Large intestine (tissue), 3 donors: ENCODE measurements at regions not wholly inside any gene's neighbourhood (a gene's known extent, or its start where the extent isn't known, plus 50 kb on each side); places are given as distances from the start of the nearest gene placed in this dataset.

ENCODE experiments used
- DNase-seq, 2 donors: peaks; one replicate each; pipeline versions ENCODE4 v3.0.0 to v3.0.0-alpha.2; 2013
- H3K27ac ChIP-seq: one replicate; pipeline ENCODE4 v1.5.1; 2013; ENCODE audit warnings: low read length
- H3K27me3 ChIP-seq: 2 replicates; pipeline ENCODE4 v1.6.1; 2013; ENCODE audit warnings: low read length; ENCODE audit not compliant: control insufficient read depth, insufficient read depth
- H3K36me3 ChIP-seq: 2 replicates; pipeline ENCODE4 v1.6.1; 2013; ENCODE audit warnings: low read length; ENCODE audit not compliant: control insufficient read depth, insufficient read depth
- H3K4me1 ChIP-seq: one replicate; pipeline ENCODE4 v1.6.1; 2013; ENCODE audit warnings: low read length; ENCODE audit not compliant: control insufficient read depth, insufficient read depth
- H3K4me3 ChIP-seq: one replicate; pipeline ENCODE4 v1.5.1; 2013; ENCODE audit warnings: low read length
- H3K9me3 ChIP-seq: one replicate; pipeline ENCODE4 v1.6.1; 2013; ENCODE audit warnings: mild to moderate bottlenecking, low read depth, low read length, moderate library complexity; ENCODE audit not compliant: control insufficient read depth
- WGBS: methylation state at CpG from one replicate; pipeline ENCODE4 v1.1.5; 2013; ENCODE audit warnings: low lambda C conversion rate; ENCODE audit not compliant: insufficient coverage; 5-methylcytosine and 5-hydroxymethylcytosine counted together

GRCh38 chr4:159016593-159017024 is 86.3 kb upstream of the RAPGEF2 start:
- Histone ChIP-seq H3K27me3 (no peaks in the 10 kb centered on the region), H3K36me3 (no peaks in the 10 kb centered on the region), H3K4me3 (peak overlapping the region; percentile 2), H3K4me1 (no peaks in the 10 kb centered on the region), H3K9me3 (no peaks in the 10 kb centered on the region), H3K27ac (no peak overlapping the region)
- peak; percentile 10 to 36 for DNase-seq
- no CpG with 5 or more reads among the region's 8 CpGs for WGBS

DNA sequence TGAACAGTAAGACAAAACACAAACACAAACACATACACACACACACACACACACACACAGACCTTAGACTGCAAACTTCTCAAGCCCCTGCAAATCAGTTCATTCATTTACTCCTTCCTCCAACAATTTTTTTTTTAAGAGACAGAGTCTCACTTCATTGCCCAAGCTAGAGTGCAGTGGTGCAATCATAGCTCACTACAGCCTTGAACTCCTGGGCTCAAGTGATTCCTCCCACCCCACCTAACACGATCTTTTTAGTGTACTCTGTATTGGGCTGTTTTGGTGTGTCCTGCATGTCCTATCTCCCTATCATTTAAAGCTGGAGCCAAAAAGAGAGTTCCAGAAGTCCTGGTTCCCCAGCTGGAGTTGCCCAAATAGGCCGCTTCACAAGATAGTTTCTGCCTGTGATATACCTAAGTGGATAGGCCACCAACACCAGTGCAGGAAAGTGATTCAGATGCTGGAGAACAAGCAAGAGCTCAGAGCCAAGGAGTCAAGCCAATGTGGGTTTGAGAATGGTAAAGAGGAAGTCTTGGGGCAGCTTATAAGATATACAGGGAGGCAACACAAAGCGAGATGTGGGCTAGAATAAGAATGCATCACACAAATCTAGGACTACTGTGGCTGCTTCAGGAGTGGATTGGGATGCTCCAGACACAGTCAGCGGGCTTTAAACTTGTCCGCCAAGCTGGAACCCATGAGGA is 85.4 kb upstream of the RAPGEF2 start:
- H3K36me3 ChIP-seq = no peaks in the 10 kb centered on the region
- H3K27me3 ChIP-seq = no peaks in the 10 kb centered on the region
- no peak for DNase-seq
- WGBS = no CpG with 5 or more reads among the region's 5 CpGs
- no peaks in the 10 kb centered on the region for H3K9me3 ChIP-seq
- no peaks in the 10 kb centered on the region for H3K4me1 ChIP-seq
- no peak overlapping the region for H3K4me3 ChIP-seq
- H3K27ac ChIP-seq = no peak overlapping the region

DNA sequence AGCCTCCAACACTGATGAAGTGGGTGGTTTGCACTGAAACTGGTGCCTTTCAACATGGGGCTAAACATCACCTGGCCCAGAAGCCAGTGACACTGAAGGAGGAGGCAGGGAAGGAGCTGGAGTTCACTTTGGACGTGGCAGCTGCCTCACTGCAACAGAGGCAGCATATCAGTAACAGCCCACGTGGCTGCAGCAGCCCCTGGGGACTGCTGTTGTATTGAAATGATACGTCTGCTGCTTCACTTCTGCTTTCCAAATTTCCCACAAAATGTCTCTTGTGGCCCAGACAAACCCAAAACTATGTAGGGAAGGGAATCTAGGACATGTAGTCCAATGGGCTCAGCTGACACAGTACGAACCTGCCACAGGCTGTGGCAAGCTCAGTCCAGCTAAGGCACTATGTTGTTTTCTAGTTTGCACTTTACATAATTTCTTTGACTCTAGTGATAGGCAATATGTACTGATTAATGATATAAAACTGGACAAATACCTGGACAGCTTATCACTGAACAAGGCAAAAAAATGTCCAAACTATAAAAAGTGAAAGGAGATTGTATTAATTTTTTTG is 84.7 kb upstream of the RAPGEF2 start:
- Histone ChIP-seq H3K27ac (no peak overlapping the region), H3K4me1 (no peaks in the 10 kb centered on the region), H3K27me3 (no peaks in the 10 kb centered on the region), H3K9me3 (no peaks in the 10 kb centered on the region), H3K4me3 (no peak overlapping the region), H3K36me3 (no peaks in the 10 kb centered on the region)
- WGBS = 100% methylated on average over 1 of the region's 4 CpGs
- no peak for DNase-seq

GRCh38 chr4:159019356-159019755 is 83.5 kb upstream of the RAPGEF2 start:
- Histone ChIP-seq H3K4me3 (no peak overlapping the region), H3K27ac (no peak overlapping the region), H3K36me3 (no peaks in the 10 kb centered on the region), H3K4me1 (no peaks in the 10 kb centered on the region), H3K9me3 (no peaks in the 10 kb centered on the region), H3K27me3 (no peaks in the 10 kb centered on the region)
- WGBS = no CpG with 5 or more reads among the region's 5 CpGs
- DNase-seq = no peak

DNA sequence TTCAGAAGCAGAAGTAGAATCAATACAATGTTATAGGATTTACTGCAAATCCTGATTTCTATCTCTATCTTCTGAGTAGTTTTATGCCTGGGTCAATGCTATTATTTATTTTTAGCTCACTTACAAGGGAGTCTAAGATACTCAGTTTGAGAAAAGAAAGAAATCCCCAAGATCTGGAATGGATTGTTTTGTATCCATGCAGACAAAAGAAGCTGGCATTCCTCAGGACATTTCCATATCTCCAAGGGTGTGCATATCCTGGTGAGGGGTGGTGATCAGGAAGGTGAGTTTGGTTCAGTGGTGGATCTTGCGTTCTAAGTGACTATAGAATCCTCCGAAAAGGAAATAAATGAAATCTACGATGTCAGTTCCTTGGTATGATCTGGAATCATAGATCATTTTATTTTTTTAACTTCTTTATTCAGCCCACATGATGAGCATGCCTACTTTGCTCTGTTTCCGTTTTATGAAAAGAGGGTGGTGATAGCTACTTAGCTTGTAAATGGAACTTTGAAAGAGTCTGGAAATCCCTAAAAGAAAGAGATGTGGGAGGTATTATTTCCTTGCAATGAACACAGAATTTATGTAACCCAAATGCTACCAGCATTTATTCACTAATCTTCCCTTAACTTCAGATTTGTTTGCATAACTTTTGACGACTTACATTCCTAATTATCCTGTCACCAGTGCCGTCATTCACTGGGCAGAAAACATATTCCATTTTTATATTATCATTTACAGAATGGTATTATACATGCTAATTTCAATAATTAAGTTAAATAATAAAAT is 81.1 kb upstream of the RAPGEF2 start:
- Histone ChIP-seq H3K27me3 (no peaks in the 10 kb centered on the region), H3K4me3 (no peak overlapping the region), H3K27ac (no peak overlapping the region), H3K36me3 (no peaks in the 10 kb centered on the region), H3K9me3 (no peaks in the 10 kb centered on the region), H3K4me1 (no peaks in the 10 kb centered on the region)
- WGBS = no CpG with 5 or more reads among the region's 6 CpGs
- no peak for DNase-seq

- no peak for DNase-seq
- no peaks in the 10 kb centered on the region for H3K9me3 ChIP-seq
- H3K36me3 ChIP-seq = no peaks in the 10 kb centered on the region
- no peak overlapping the region for H3K27ac ChIP-seq
- no CpG with 5 or more reads among the region's 3 CpGs for WGBS
- no peaks in the 10 kb centered on the region for H3K4me1 ChIP-seq
- H3K4me3 ChIP-seq = no peak overlapping the region
- no peaks in the 10 kb centered on the region for H3K27me3 ChIP-seq
Measured at GRCh38 chr4:159023741-159024140, 79.1 kb upstream of the RAPGEF2 start.

GRCh38 chr4:159024266-159024665 is 78.6 kb upstream of the RAPGEF2 start:
- H3K4me1 ChIP-seq = no peaks in the 10 kb centered on the region
- DNase-seq = peak in 1 of 2 donors; percentile 27
- WGBS = 8% methylated on average over 3 of the region's 5 CpGs
- no peaks in the 10 kb centered on the region for H3K36me3 ChIP-seq
- no peak overlapping the region for H3K4me3 ChIP-seq
- no peak overlapping the region for H3K27ac ChIP-seq
- no peaks in the 10 kb centered on the region for H3K9me3 ChIP-seq
- no peaks in the 10 kb centered on the region for H3K27me3 ChIP-seq

DNA sequence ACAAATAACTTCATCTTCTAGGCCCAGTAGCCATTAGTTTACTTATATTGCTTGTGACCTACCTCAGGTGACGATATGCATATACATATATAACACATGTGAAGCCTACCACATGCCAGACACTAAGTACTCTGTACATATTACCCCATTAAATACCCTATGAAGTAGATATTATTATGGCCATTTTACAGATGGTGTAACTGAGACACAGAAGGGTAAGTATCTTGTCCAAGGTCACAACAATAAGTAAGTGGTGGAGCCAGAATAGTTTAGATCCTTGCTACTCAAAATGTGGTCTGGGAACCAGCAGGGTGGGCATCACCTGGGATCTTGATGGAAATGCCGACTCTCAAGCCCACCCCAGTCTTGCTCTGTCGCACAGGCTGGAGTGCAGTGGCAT is 78.1 kb upstream of the RAPGEF2 start:
- Histone ChIP-seq H3K4me1 (no peaks in the 10 kb centered on the region), H3K4me3 (no peak overlapping the region), H3K9me3 (no peaks in the 10 kb centered on the region), H3K27ac (no peak overlapping the region), H3K36me3 (no peaks in the 10 kb centered on the region), H3K27me3 (no peaks in the 10 kb centered on the region)
- no CpG with 5 or more reads among the region's 3 CpGs for WGBS
- no peak for DNase-seq

GRCh38 chr4:159026329-159026728 is 76.5 kb upstream of the RAPGEF2 start:
- H3K4me3 ChIP-seq = no peak overlapping the region
- no peak for DNase-seq

GRCh38 chr4:159027535-159027934 is 75.3 kb upstream of the RAPGEF2 start:
- 88% methylated on average over 2 of the region's 2 CpGs for WGBS
- Histone ChIP-seq H3K4me1 (no peaks in the 10 kb centered on the region), H3K36me3 (no peaks in the 10 kb centered on the region), H3K27me3 (no peaks in the 10 kb centered on the region), H3K4me3 (no peak overlapping the region), H3K27ac (no peak overlapping the region), H3K9me3 (no peaks in the 10 kb centered on the region)
- DNase-seq = no peak

More at GRCh38 chr4:159026329-159026728, 76.5 kb upstream of the RAPGEF2 start:
- no peak overlapping the region for H3K27ac ChIP-seq
- H3K27me3 ChIP-seq = no peaks in the 10 kb centered on the region
- no peaks in the 10 kb centered on the region for H3K36me3 ChIP-seq
- no peaks in the 10 kb centered on the region for H3K9me3 ChIP-seq
- H3K4me1 ChIP-seq = no peaks in the 10 kb centered on the region
